Lung (tissue), 11 donors: ENCODE measurements at regions not wholly inside any gene's neighbourhood (a gene's known extent, or its start where the extent isn't known, plus 50 kb on each side); places are given as distances from the start of the nearest gene placed in this dataset.

Source experiments
- ATAC-seq: fragments of 200-7000 bp; cut with Tn5 transposase; one replicate; pipeline ENCODE4 v1.9.1; 2020; ENCODE audit warnings: moderate number of reproducible peaks; ENCODE audit not compliant: insufficient read depth, low FRiP score
- DNase-seq, 3 donors: peaks; one replicate each; pipeline ENCODE4 v3.0.0-alpha.2; 2013 to 2017
- H3K27ac ChIP-seq, 2 donors: one replicate each; pipeline ENCODE4 v1.5.1; 2013; ENCODE audit warnings: mild to moderate bottlenecking in 2 of 2, moderate library complexity in 2 of 2, control low read depth in 1 of 2, inconsistent platforms in 1 of 2, low read depth in 1 of 2, low read length in 1 of 2
- H3K27me3 ChIP-seq, 3 donors: one replicate each; pipeline ENCODE4 v1.5.1; 2013; ENCODE audit warnings: low read length in 2 of 3; ENCODE audit not compliant: control insufficient read depth in 3 of 3, insufficient read depth in 3 of 3
- H3K36me3 ChIP-seq, 4 donors: one replicate each; pipeline ENCODE4 v1.5.1; 2013; ENCODE audit warnings: low read length in 4 of 4, mild to moderate bottlenecking in 1 of 4, moderate library complexity in 1 of 4; ENCODE audit not compliant: control insufficient read depth in 4 of 4, insufficient read depth in 4 of 4
- H3K4me1 ChIP-seq, 5 donors: one replicate each; pipeline ENCODE4 v1.5.1; 2013; ENCODE audit warnings: low read length in 5 of 5, mild to moderate bottlenecking in 2 of 5, moderate library complexity in 1 of 5; ENCODE audit not compliant: control insufficient read depth in 5 of 5, insufficient read depth in 5 of 5
- H3K4me3 ChIP-seq: one replicate; pipeline ENCODE4 v1.5.1; 2013; ENCODE audit warnings: mild to moderate bottlenecking, control low read depth, moderate library complexity
- H3K9ac ChIP-seq, 2 donors: one replicate each; pipeline ENCODE4 v1.5.1; 2013; ENCODE audit warnings: low read length in 2 of 2, control low read depth in 1 of 2; ENCODE audit not compliant: insufficient read depth in 1 of 2
- H3K9me3 ChIP-seq, 4 donors: one replicate each; pipeline ENCODE4 v1.5.1; 2013; ENCODE audit warnings: low read length in 3 of 4, mild to moderate bottlenecking in 1 of 4, moderate library complexity in 1 of 4; ENCODE audit not compliant: control insufficient read depth in 4 of 4, insufficient read depth in 3 of 4
- CTCF ChIP-seq: IDR thresholded peaks from 2 replicates; pipeline ENCODE4 v1.5.1; 2012; ENCODE audit warnings: mild to moderate bottlenecking; ENCODE audit errors: control extremely low read depth, extremely low read depth
- WGBS, 2 donors: extraction: QIAGEN DNeasy Blood & Tissue Kit; methylation state at CpG; one replicate each; pipeline ENCODE4 v1.1.7; 2013; 5-methylcytosine and 5-hydroxymethylcytosine counted together
- donor health status: control.
- donor health status: control.
- donor health status: Bipolar disorder and iron deficiency.
- donor health status: healthy.
- donor health status: DM: yes; HTN: yes; CAD: no.

- H3K9me3 ChIP-seq = no peaks in the 10 kb centered on the region
- no peaks in the 10 kb centered on the region for H3K36me3 ChIP-seq
- no peaks in the 10 kb centered on the region for H3K27me3 ChIP-seq
- WGBS, 2 donors = 67 to 82% methylated on average over 3 of the region's 3 CpGs
- no peak overlapping the region for H3K9ac ChIP-seq
- peaks cover 0 to 11% (median 4%) of the 10 kb centered on the region in 5 donors for H3K4me1 ChIP-seq
- TF ChIP-seq CTCF = no peak
- ATAC-seq = no peak
- H3K4me3 ChIP-seq = no peak overlapping the region
- DNase-seq = no peak
- no peak overlapping the region for H3K27ac ChIP-seq
Observed at GRCh38 chr5:152285764-152286163, 119.3 kb downstream of the NMUR2 start.

- no peak for DNase-seq
- H3K9me3 ChIP-seq = no peaks in the 10 kb centered on the region
- WGBS, 2 donors = 69 to 71% methylated on average over 1 of the region's 1 CpG
- no peaks in the 10 kb centered on the region for H3K4me1 ChIP-seq
- H3K27ac ChIP-seq = no peak overlapping the region
- H3K27me3 ChIP-seq = peaks cover 0 to under 1% (median 0%) of the 10 kb centered on the region in 3 donors
- H3K36me3 ChIP-seq = no peaks in the 10 kb centered on the region
- ATAC-seq = no peak
- H3K9ac ChIP-seq = no peak overlapping the region
- no peak overlapping the region for H3K4me3 ChIP-seq
- no peak for TF ChIP-seq CTCF
Observed at GRCh38 chr5:152282331-152282730, 122.7 kb downstream of the NMUR2 start.

- Histone ChIP-seq H3K4me1 (peaks cover 0 to 4% (median 0%) of the 10 kb centered on the region in 5 donors), H3K9me3 (no peaks in the 10 kb centered on the region), H3K27ac (no peak overlapping the region), H3K36me3 (no peaks in the 10 kb centered on the region), H3K27me3 (peaks cover 0 to 4% (median 0%) of the 10 kb centered on the region in 3 donors), H3K4me3 (no peak overlapping the region), H3K9ac (no peak overlapping the region)
- TF ChIP-seq CTCF = no peak
- 70 to 74% methylated on average over 2 of the region's 2 CpGs for WGBS, 2 donors
- no peak for ATAC-seq
- DNase-seq = no peak
Observed at GRCh38 chr5:152277936-152278335, 127.1 kb downstream of the NMUR2 start.

- no peak overlapping the region for H3K4me3 ChIP-seq
- H3K27ac ChIP-seq = no peak overlapping the region
- DNase-seq (no peak), ATAC-seq (no peak)
- TF ChIP-seq CTCF = no peak
- no peak overlapping the region for H3K9ac ChIP-seq
- no peaks in the 10 kb centered on the region for H3K9me3 ChIP-seq
- 32 to 48% methylated on average over 2 of the region's 2 CpGs for WGBS, 2 donors
- H3K36me3 ChIP-seq = no peaks in the 10 kb centered on the region
- H3K4me1 ChIP-seq = peaks cover 0 to 4% (median 0%) of the 10 kb centered on the region in 5 donors
- peaks cover 0 to 4% (median 0%) of the 10 kb centered on the region in 3 donors for H3K27me3 ChIP-seq
Observed at GRCh38 chr5:152274224-152274623, 130.9 kb downstream of the NMUR2 start.
